Breast epithelium (tissue), 4 donors: ENCODE measurements at regions not wholly inside any gene's neighbourhood (a gene's known extent, or its start where the extent isn't known, plus 50 kb on each side); places are given as distances from the start of the nearest gene placed in this dataset.

Experiments
- DNase-seq, 2 donors: peaks; one replicate each; pipeline ENCODE4 v3.0.0-alpha.2; 2019; ENCODE audit warnings: low spot score in 2 of 2
- H3K27ac ChIP-seq, 2 donors: fragments of 200-600 bp; sonication (generic) in 1 of 2; one replicate each; pipeline ENCODE4 v1.5.1; 2016 to 2019; ENCODE audit warnings: mild to moderate bottlenecking in 1 of 2
- H3K27me3 ChIP-seq, 2 donors: fragments of 200-600 bp; sonication (generic) in 1 of 2; one replicate each; pipeline versions ENCODE4 v1.5.1 to v1.6.0; 2017 to 2019; ENCODE audit warnings: control low read depth in 1 of 2, mild to moderate bottlenecking in 1 of 2
- H3K36me3 ChIP-seq: fragments of 200-600 bp; one replicate; pipeline ENCODE4 v1.5.1; 2019
- H3K4me1 ChIP-seq, 2 donors: fragments of 200-600 bp; sonication (generic); one replicate each; pipeline ENCODE4 v1.5.1; 2016 to 2019; ENCODE audit warnings: control low read depth in 1 of 2
- H3K4me3 ChIP-seq, 3 donors: fragments of 200-600 bp; sonication (generic); 1 replicate in 2 of 3; 2 replicates in 1 of 3; pipeline ENCODE4 v1.5.1; 2016 to 2019; ENCODE audit warnings: mild to moderate bottlenecking in 3 of 3, moderate library complexity in 2 of 3
- H3K9me3 ChIP-seq, 2 donors: fragments of 200-600 bp; sonication (generic) in 1 of 2; one replicate each; pipeline ENCODE4 v1.5.1; 2016 to 2019; ENCODE audit warnings: control low read depth in 1 of 2
- CTCF ChIP-seq, 3 donors: fragments of 450-650 bp; IDR thresholded peaks; one replicate each; pipeline ENCODE4 v1.5.1; 2016 to 2017; ENCODE audit warnings: antibody characterized with exemption in 3 of 3, mild to moderate bottlenecking in 3 of 3, moderate library complexity in 3 of 3
- POLR2A ChIP-seq: fragments of 450-650 bp; IDR thresholded peaks from one replicate; pipeline ENCODE4 v1.6.1; 2016; ENCODE audit warnings: antibody characterized with exemption, mild to moderate bottlenecking, moderate library complexity
- POLR2AphosphoS5 ChIP-seq, 3 donors: sonication (generic); formaldehyde crosslinking; IDR thresholded peaks; one replicate each; pipeline ENCODE4 v1.6.1; 2017; ENCODE audit warnings: antibody characterized with exemption in 3 of 3
- intact Hi-C: fragments of 100-400 bp; cut with DNase I; formaldehyde crosslinking; loops from one replicate; pipeline ENCODE4 v1.15.1; 2023; ENCODE audit warnings: low total_unique reads

GRCh38 chr11:101401245-101401644 is 182.6 kb downstream of the TRPC6 start:
- Histone ChIP-seq H3K27me3 (no peaks in the 10 kb centered on the region), H3K36me3 (no peaks in the 10 kb centered on the region), H3K9me3 (no peaks in the 10 kb centered on the region), H3K27ac (no peak overlapping the region), H3K4me1 (no peaks in the 10 kb centered on the region), H3K4me3 (no peak overlapping the region)
- TF ChIP-seq POLR2A (no peak), POLR2AphosphoS5 (IDR thresholded peaks at IDR 0.05) (no peak), CTCF (IDR thresholded peaks at IDR 0.05) (no peak)
- intact Hi-C loops, result no loop called here
- DNase-seq, result no peak

- Histone ChIP-seq H3K9me3 (no peaks in the 10 kb centered on the region), H3K4me3 (no peak overlapping the region), H3K36me3 (no peaks in the 10 kb centered on the region), H3K27ac (no peak overlapping the region), H3K27me3 (no peaks in the 10 kb centered on the region), H3K4me1 (no peaks in the 10 kb centered on the region)
- intact Hi-C loops, result no loop called here
- TF ChIP-seq CTCF (IDR thresholded peaks at IDR 0.05) (no peak), POLR2AphosphoS5 (IDR thresholded peaks at IDR 0.05) (no peak), POLR2A (no peak)
- DNase-seq, result no peak
Observed at GRCh38 chr11:101397979-101398378, 185.8 kb downstream of the TRPC6 start.

- Histone ChIP-seq H3K4me1 (no peaks in the 10 kb centered on the region), H3K4me3 (no peak overlapping the region), H3K9me3 (no peaks in the 10 kb centered on the region), H3K36me3 (no peaks in the 10 kb centered on the region), H3K27me3 (no peaks in the 10 kb centered on the region), H3K27ac (no peak overlapping the region)
- intact Hi-C loops, result no loop called here
- no peak for DNase-seq
- TF ChIP-seq POLR2AphosphoS5 (IDR thresholded peaks at IDR 0.05) (no peak), POLR2A (no peak), CTCF (IDR thresholded peaks at IDR 0.05) (no peak)
Observed at GRCh38 chr11:101390539-101390938, 193.3 kb downstream of the TRPC6 start.

- intact Hi-C loops, result no loop called here
- no peaks in the 10 kb centered on the region for H3K36me3 ChIP-seq
- no peaks in the 10 kb centered on the region for H3K27me3 ChIP-seq
Observed at GRCh38 chr11:101369835-101370234, 214.0 kb downstream of the TRPC6 start.

GRCh38 chr11:101363706-101364275 is 220.0 kb downstream of the TRPC6 start:
- DNase-seq, result no peak
- no peak for TF ChIP-seq POLR2A
- TF ChIP-seq CTCF (IDR thresholded peaks at IDR 0.05), result no peak
- TF ChIP-seq POLR2AphosphoS5 (IDR thresholded peaks at IDR 0.05), result no peak
- Histone ChIP-seq H3K36me3 (no peaks in the 10 kb centered on the region), H3K4me3 (no peak overlapping the region), H3K9me3 (peaks cover 0 to 10% of the 10 kb centered on the region in 2 donors), H3K27ac (no peak overlapping the region), H3K4me1 (no peaks in the 10 kb centered on the region), H3K27me3 (no peaks in the 10 kb centered on the region)
- intact Hi-C loops, result no loop called here

More at GRCh38 chr11:101369835-101370234, 214.0 kb downstream of the TRPC6 start:
- no peak for TF ChIP-seq POLR2A
- no peak for TF ChIP-seq CTCF (IDR thresholded peaks at IDR 0.05)
- TF ChIP-seq POLR2AphosphoS5 (IDR thresholded peaks at IDR 0.05), result no peak
- H3K4me3 ChIP-seq, result no peak overlapping the region
- peaks cover 0 to 4% of the 10 kb centered on the region in 2 donors for H3K9me3 ChIP-seq
- DNase-seq, result no peak
- H3K27ac ChIP-seq, result no peak overlapping the region
- no peaks in the 10 kb centered on the region for H3K4me1 ChIP-seq
